Right atrium auricular region (tissue), 2 donors: ENCODE measurements at regions not wholly inside any gene's neighbourhood (a gene's known extent, or its start where the extent isn't known, plus 50 kb on each side); places are given as distances from the start of the nearest gene placed in this dataset.
"Not testable (repeated sequence)": the region's sequence is repeated elsewhere in the genome, so short reads cannot be mapped to it uniquely, and the experiment has no call there.

Experiments used
- DNase-seq: peaks from one replicate; pipeline ENCODE4 v3.0.0-alpha.2; 2019; ENCODE audit warnings: low spot score
- H3K27ac ChIP-seq, 2 donors: fragments of 200-600 bp; sonication (generic); 1 replicate in 1 of 2; 2 replicates in 1 of 2; pipeline ENCODE4 v1.5.1; 2016 to 2019
- H3K27me3 ChIP-seq, 2 donors: fragments of 200-600 bp; sonication (generic); one replicate each; pipeline versions ENCODE4 v1.5.1 to v1.6.0; 2017 to 2019
- H3K36me3 ChIP-seq: fragments of 200-600 bp; sonication (generic); one replicate; pipeline ENCODE4 v1.5.1; 2016
- H3K4me1 ChIP-seq, 2 donors: fragments of 200-600 bp; sonication (generic); one replicate each; pipeline versions ENCODE4 v1.5.1 to v1.6.0; 2017 to 2019
- H3K4me3 ChIP-seq, 2 donors: fragments of 200-600 bp; sonication (generic); 1 replicate in 1 of 2; 2 replicates in 1 of 2; pipeline ENCODE4 v1.5.1; 2017 to 2019; ENCODE audit warnings: mild to moderate bottlenecking in 1 of 2, moderate library complexity in 1 of 2
- H3K9me3 ChIP-seq, 2 donors: fragments of 200-600 bp; sonication (generic); one replicate each; pipeline ENCODE4 v1.5.1; 2019
- TF ChIP-seq, protein P1 (sequence below), 2 donors: fragments of 200-600 bp; sonication (generic); IDR thresholded peaks; one replicate each; pipeline ENCODE4 v1.5.1; 2019; ENCODE audit warnings: antibody characterized with exemption in 2 of 2

DNA sequence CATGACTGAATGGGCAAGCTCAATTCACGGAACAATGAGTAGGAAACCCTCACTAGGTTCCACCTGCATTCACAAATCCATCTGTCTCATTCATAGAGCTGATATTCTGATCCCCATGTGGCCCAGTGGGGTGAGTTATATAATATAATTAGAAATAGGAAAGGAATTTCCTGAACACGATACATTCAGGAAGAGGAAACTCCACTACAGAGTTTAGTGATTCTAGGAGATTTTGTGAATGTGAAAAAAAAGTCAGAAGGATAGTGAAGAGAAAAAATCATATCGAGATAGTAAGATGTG, 471.2 kb downstream of the GASK1B start:
- no peak overlapping the region for H3K27ac ChIP-seq
- DNase-seq, result no peak
- no peaks in the 10 kb centered on the region for H3K36me3 ChIP-seq
- TF ChIP-seq, protein P1, sequence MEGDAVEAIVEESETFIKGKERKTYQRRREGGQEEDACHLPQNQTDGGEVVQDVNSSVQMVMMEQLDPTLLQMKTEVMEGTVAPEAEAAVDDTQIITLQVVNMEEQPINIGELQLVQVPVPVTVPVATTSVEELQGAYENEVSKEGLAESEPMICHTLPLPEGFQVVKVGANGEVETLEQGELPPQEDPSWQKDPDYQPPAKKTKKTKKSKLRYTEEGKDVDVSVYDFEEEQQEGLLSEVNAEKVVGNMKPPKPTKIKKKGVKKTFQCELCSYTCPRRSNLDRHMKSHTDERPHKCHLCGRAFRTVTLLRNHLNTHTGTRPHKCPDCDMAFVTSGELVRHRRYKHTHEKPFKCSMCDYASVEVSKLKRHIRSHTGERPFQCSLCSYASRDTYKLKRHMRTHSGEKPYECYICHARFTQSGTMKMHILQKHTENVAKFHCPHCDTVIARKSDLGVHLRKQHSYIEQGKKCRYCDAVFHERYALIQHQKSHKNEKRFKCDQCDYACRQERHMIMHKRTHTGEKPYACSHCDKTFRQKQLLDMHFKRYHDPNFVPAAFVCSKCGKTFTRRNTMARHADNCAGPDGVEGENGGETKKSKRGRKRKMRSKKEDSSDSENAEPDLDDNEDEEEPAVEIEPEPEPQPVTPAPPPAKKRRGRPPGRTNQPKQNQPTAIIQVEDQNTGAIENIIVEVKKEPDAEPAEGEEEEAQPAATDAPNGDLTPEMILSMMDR (IDR thresholded peaks at IDR 0.05), result no peak
- no peaks in the 10 kb centered on the region for H3K9me3 ChIP-seq
- no peaks in the 10 kb centered on the region for H3K27me3 ChIP-seq
- H3K4me1 ChIP-seq, result no peaks in the 10 kb centered on the region
- no peak overlapping the region for H3K4me3 ChIP-seq

DNA sequence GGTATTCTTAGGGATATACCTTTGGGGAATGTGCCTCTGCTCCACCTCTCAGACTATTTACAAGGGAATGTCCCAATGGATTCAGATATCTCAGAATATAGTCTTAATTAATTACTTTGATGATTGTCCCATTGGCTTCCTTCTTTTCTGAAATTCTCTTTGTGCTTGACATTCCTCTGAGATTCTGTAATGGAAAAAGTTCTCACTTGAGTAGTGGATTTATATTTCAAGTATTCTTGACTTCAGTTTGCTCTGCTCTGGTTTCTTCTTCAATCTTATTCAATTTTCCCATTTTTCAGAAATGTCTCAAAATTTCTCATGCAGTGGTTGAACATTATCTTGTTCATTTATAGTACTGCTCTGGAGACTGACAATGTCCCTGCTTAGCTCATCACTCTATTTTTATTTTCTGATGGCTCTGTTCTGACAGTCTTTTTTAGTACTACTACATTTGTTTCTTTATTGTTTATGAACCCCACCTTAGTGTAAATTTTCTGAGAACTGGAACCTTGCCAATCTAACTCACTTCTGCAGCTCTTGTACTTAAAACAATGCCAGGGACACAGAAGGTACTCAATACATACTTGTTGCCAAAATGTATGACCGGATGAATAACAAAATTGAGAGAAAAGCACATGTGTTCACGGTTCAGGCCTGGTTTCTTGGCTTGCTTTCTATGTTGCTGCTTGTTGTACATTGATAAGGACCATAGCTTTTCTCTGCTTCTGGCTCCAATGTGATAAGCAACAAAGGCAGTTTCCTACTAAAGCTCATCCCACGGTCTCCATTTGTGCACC, 471.7 kb downstream of the GASK1B start:
- Histone ChIP-seq H3K36me3 (no peaks in the 10 kb centered on the region), H3K4me3 (no peak overlapping the region), H3K27ac (no peak overlapping the region), H3K4me1 (no peaks in the 10 kb centered on the region), H3K9me3 (no peaks in the 10 kb centered on the region), H3K27me3 (no peaks in the 10 kb centered on the region)
- TF ChIP-seq, protein P1 (IDR thresholded peaks at IDR 0.05), result no peak
- no peak for DNase-seq

DNA sequence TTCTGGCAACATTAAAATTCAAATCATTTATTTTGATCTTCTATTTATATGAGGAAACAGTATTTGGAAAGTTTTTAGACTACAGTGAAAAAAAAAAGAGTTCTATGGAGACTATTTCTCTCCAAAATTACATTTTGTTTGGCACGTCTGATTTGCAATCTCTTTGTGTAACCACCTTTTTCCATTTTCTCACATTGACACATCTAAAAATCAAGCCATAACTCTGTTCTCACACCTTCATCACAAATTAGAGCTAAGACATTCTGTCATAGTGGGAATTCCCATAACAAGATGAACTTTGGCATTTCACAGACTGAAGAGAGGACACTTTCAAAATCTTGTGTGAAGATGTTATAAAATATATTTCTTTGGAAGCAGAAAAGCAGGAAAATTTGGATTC, 468.9 kb downstream of the GRIA2 start:
- TF ChIP-seq, protein P1 (IDR thresholded peaks at IDR 0.05), result no peak
- no peak for DNase-seq
- H3K4me1 ChIP-seq, result no peaks in the 10 kb centered on the region
- H3K27ac ChIP-seq, result no peak overlapping the region
- no peak overlapping the region for H3K4me3 ChIP-seq
- H3K27me3 ChIP-seq, result no peaks in the 10 kb centered on the region
- H3K36me3 ChIP-seq, result no peaks in the 10 kb centered on the region
- H3K9me3 ChIP-seq, result no peaks in the 10 kb centered on the region

DNA sequence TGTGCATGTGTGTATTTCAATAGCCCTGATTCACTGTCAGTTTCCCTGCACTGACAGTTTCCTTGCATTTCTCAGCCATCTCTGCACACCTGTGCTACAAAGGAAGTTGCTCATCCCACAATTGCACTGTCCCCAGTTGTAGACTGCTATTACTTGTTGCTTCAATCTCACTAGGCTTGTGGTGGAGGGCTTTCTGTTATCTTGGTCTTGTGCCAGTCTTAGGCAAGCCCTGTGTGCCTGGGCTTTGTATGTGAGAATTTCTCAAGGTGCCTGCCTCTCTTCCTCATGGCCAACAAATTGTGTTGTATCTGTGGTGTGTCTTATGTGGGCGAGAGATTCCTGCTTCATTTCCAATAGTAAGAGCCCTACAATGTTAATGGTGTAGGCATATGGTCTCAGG, 467.4 kb downstream of the GRIA2 start:
- H3K4me1 ChIP-seq, result no peaks in the 10 kb centered on the region
- TF ChIP-seq, protein P1 (IDR thresholded peaks at IDR 0.05), result no peak
- no peaks in the 10 kb centered on the region for H3K27me3 ChIP-seq
- no peak overlapping the region for H3K4me3 ChIP-seq
- no peak overlapping the region for H3K27ac ChIP-seq
- DNase-seq, result no peak
- H3K9me3 ChIP-seq, result no peaks in the 10 kb centered on the region
- H3K36me3 ChIP-seq, result no peaks in the 10 kb centered on the region

DNA sequence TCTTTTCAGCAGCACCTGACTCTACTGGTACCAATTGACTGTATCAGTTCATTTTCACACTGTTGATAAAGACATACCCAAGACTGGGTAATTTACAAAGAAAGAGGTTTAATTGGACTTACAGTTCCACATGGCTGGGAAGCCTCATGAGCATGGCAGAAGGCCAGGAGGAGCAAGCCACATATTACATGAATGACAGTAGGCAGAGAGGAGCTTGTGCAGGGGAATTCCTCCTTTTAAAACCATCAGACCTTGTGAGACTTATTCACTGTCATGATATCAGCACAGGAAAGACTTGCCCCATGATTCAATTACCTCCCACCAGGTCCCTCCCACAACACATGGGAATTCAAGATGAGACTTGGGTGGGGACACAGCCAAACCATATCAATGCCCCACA, 458.8 kb downstream of the GRIA2 start:
- not testable (repeated sequence) for H3K4me3 ChIP-seq, H3K27ac ChIP-seq, H3K9me3 ChIP-seq, H3K4me1 ChIP-seq, H3K36me3 ChIP-seq, DNase-seq, H3K27me3 ChIP-seq

DNA sequence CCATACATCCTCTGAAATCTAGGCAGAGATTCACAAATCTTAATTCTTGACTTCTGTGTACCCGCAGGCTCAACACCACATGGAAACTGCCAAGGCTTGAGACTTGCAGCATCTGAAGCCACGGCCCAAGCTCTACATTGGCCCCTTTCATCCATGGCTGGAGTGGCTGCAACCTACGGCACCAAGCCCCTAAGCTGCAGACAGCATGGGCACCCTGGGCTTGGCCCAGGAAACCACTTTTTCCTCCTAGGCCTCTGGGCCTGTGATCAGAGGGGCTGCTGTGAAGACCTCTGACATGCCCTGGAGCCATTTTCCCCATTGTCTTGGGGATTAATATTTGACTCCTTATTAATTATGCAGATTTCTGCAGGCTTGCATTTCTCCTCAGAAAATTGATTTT, 457.9 kb downstream of the GRIA2 start:
- no peak for DNase-seq
- TF ChIP-seq, protein P1 (IDR thresholded peaks at IDR 0.05), result no peak
- no peak overlapping the region for H3K27ac ChIP-seq
- no peaks in the 10 kb centered on the region for H3K4me1 ChIP-seq
- no peak overlapping the region for H3K4me3 ChIP-seq
- H3K36me3 ChIP-seq, result no peaks in the 10 kb centered on the region
- no peaks in the 10 kb centered on the region for H3K9me3 ChIP-seq
- no peaks in the 10 kb centered on the region for H3K27me3 ChIP-seq
